GM12892 (cell line): ENCODE measurements at regions not wholly inside any gene's neighbourhood (a gene's known extent, or its start where the extent isn't known, plus 50 kb on each side); places are given as distances from the start of the nearest gene placed in this dataset.

Source experiments
- DNase-seq: peaks from one replicate; pipeline ENCODE4 v3.0.0; 2011; ENCODE audit not compliant: insufficient read length
- FAIRE-seq: peaks from 2 replicates; lab custom pipeline; 2011; peaks lifted over from hg19 to GRCh38; lab: Jason Lieb, UNC
- POLR2A ChIP-seq: IDR thresholded peaks from 2 replicates; pipeline ENCODE4 v1.6.1; 2011; ENCODE audit warnings: low read depth, low read length, control low read depth
- POLR2AphosphoS5 ChIP-seq: IDR thresholded peaks from 2 replicates; pipeline ENCODE4 v1.6.1; 2011; ENCODE audit warnings: low read depth, low read length, control low read depth
- TAF1 ChIP-seq: IDR thresholded peaks from 2 replicates; pipeline ENCODE4 v1.6.1; 2011; ENCODE audit warnings: low read depth, mild to moderate bottlenecking, control low read depth, low read length, borderline replicate concordance

- TF ChIP-seq POLR2AphosphoS5 (no peak), TAF1 (no peak), POLR2A (no peak)
- no peak for FAIRE-seq
Observed at GRCh38 chr5:119897537-119898370, 268.4 kb downstream of the FAM170A start.

GRCh38 chr5:119899981-119900380, 270.6 kb downstream of the FAM170A start:
- DNase-seq (no peak), FAIRE-seq (no peak)
- TF ChIP-seq TAF1 (no peak), POLR2A (no peak), POLR2AphosphoS5 (no peak)

More at GRCh38 chr5:119897537-119898370, 268.4 kb downstream of the FAM170A start:
- no peak for DNase-seq

GRCh38 chr5:119902593-119902992, 273.2 kb downstream of the FAM170A start:
- TF ChIP-seq POLR2A (no peak), POLR2AphosphoS5 (no peak), TAF1 (no peak)
- FAIRE-seq (no peak), DNase-seq (no peak)

DNA sequence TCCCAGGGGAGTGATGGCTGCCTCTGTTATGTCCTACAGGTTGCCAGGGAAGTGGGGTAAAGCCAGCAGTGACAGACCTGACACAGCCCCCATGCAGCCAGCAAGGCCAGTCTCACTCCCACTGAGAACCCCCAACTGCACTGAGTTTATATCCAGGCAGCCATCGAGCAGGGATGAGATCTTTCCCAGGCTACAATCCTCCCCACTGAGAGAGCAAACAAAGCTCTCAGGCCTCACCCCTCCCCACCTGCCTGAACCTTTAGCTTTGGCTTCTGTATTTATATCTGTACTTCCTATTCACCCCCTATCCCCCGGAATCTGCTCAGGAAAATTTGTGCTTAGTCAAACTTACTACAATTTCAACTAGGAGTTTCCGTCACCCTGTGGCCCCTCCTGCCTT, 284.1 kb downstream of the FAM170A start:
- FAIRE-seq = no peak
- DNase-seq = no peak
- TF ChIP-seq POLR2AphosphoS5 = no peak
- TF ChIP-seq POLR2A = no peak
- no peak for TF ChIP-seq TAF1

DNA sequence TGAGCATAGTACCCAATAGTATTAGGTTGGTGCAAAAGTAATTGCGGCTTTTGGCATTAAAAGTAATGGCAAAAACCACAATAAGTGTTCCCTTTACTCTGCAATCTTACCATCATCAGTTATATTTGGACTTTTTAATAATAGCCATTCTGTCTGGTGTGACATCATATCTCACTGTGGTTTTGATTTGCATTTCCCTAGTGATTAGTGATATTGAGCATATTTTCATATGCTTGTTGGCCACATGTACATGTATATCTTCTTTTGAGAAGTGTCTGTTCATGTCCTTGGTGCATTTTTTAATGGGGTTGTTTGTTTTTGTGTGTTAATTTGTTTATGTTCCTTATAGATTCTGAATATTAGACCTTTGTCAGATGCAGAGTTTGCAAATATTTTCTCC, 289.9 kb downstream of the FAM170A start:
- no peak for FAIRE-seq
- DNase-seq = no peak
- TF ChIP-seq POLR2A (no peak), TAF1 (no peak), POLR2AphosphoS5 (no peak)

- DNase-seq (no peak), FAIRE-seq (no peak)
- TF ChIP-seq TAF1 = no peak
- TF ChIP-seq POLR2AphosphoS5 = no peak
- TF ChIP-seq POLR2A = no peak
Observed at GRCh38 chr5:119926301-119926700, 296.9 kb downstream of the FAM170A start.

DNA sequence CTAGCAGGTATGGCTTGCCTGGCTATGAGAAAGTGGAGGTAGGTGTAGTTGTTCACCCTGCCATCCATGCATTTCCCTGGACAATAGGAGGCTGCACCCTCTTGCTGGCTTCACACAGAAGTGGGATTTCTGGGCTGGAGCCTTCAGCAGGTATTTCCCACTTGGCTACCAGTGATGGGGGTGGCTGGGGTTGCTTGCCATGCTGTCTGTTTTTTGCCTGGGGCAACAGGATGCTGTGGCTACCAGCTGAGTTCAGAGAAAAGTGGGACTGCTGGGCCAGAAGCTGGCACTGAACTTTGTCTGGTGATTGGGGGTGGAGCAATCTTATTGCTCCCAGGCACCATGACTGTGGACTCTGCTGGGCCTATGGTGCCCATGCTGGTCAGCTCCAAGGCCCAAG, 299.6 kb downstream of the FAM170A start:
- FAIRE-seq (no peak), DNase-seq (no peak)
- TF ChIP-seq POLR2AphosphoS5 = no peak
- TF ChIP-seq POLR2A = no peak
- no peak for TF ChIP-seq TAF1

DNA sequence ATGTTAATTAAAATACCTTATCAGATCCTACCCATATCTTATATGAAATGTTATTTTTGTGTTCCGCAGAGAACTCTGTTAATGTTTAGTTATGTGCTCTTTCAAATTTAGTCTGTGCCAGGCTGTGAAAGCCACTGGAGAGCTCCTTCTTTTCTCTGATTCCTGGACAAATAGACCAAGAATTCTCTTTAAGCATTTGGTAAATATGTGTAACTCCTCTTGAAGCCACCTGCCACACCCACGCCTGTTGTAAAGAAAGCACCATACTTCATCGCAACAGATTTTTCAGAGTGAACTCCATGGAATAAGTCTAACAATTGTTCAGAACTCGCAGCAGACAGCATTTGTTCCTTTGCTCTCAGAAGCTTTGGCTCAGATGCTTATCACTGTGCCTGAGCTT, 301.1 kb downstream of the FAM170A start:
- TF ChIP-seq TAF1 (no peak), POLR2A (no peak), POLR2AphosphoS5 (no peak)
- FAIRE-seq = no peak

GRCh38 chr5:119943148-119943547, 313.8 kb downstream of the FAM170A start:
- TF ChIP-seq POLR2AphosphoS5 (no peak), POLR2A (no peak), TAF1 (no peak)
- DNase-seq = no peak
- no peak for FAIRE-seq

More for the DNA sequence above, 301.1 kb downstream of the FAM170A start:
- no peak for DNase-seq

DNA sequence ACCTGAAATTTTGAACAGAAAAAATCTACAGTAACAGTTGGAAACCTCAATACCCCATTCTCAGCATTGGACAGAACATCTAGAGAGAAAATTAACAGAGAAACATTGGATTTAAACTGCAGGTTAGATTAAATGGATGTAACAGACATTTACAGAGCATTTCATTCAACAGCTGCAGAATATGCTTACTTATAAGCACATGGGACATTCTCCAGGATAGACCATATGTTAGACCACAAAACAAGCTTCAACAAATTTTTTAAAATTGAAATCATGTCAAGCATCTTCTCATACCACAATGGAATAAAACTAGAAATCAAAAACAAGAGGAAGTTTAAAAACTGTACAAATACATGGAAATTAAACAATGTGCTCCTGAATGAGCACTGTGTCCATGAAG, 316.3 kb downstream of the FAM170A start:
- DNase-seq (no peak), FAIRE-seq (no peak)
- no peak for TF ChIP-seq POLR2A
- TF ChIP-seq TAF1 = no peak
- TF ChIP-seq POLR2AphosphoS5 = no peak

GRCh38 chr5:119948162-119948561, 318.8 kb downstream of the FAM170A start:
- no peak for TF ChIP-seq POLR2A
- no peak for TF ChIP-seq POLR2AphosphoS5
- TF ChIP-seq TAF1 = no peak
- FAIRE-seq (no peak), DNase-seq (no peak)
